ENCODE measurements at regions not wholly inside any gene's neighbourhood (a gene's known extent, or its start where the extent isn't known, plus 50 kb on each side); places are given as distances from the start of the nearest gene placed in this dataset.

- DNase-seq = no peak
- H3K9me3 Mint-ChIP-seq = peaks cover 4% of the 10 kb centered on the region
- H3K27me3 Mint-ChIP-seq (ENCODE audit: low read depth) = no peaks in the 10 kb centered on the region
- H3K36me3 Mint-ChIP-seq (ENCODE audit: low read depth) = no peaks in the 10 kb centered on the region
- CTCF ChIA-PET = no interaction called here
- H3K27ac Mint-ChIP-seq = no peak overlapping the region
- no peaks in the 10 kb centered on the region for H3K4me1 Mint-ChIP-seq (ENCODE audit: low read depth)
- intact Hi-C loops (cut with micrococcal nuclease) = no loop called here
- H3K4me3 Mint-ChIP-seq = no peak overlapping the region
These were observed 702.7 kb downstream of the EPHA7 start for GRCh38 chr6:92716638-92717037.

- no peak for DNase-seq
- intact Hi-C loops (cut with micrococcal nuclease) = no loop called here
- CTCF ChIA-PET = no interaction called here
- Mint-ChIP-seq H3K9me3 (peaks cover 4% of the 10 kb centered on the region), H3K4me3 (no peak overlapping the region), H3K36me3 (ENCODE audit: low read depth) (no peaks in the 10 kb centered on the region), H3K4me1 (ENCODE audit: low read depth) (no peaks in the 10 kb centered on the region), H3K27me3 (ENCODE audit: low read depth) (no peaks in the 10 kb centered on the region), H3K27ac (no peak overlapping the region)
These were observed 703.4 kb downstream of the EPHA7 start for GRCh38 chr6:92715991-92716390.

DNA sequence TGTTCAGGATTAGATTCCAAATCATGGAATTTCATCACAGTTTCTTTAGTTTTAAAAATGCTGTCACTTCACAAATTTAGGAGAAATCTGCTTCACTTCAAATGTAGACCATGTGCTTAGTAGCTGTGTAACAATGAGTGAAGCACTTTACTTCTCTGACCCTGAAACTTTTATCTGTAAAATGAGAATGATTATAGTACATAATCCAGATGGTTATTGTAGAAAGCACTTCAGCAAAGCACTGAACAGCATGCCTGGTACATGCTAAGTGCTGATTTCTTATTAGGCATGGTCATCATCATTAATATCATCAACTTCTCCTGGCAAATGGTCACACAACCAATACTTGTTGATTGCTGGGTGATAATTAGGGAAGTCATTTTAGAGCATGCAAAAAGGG lies 705.0 kb downstream of the EPHA7 start:
- H3K36me3 Mint-ChIP-seq (ENCODE audit: low read depth) = no peaks in the 10 kb centered on the region
- no peaks in the 10 kb centered on the region for H3K27me3 Mint-ChIP-seq (ENCODE audit: low read depth)
- no peaks in the 10 kb centered on the region for H3K4me1 Mint-ChIP-seq (ENCODE audit: low read depth)
- intact Hi-C loops (cut with micrococcal nuclease) = no loop called here
- no peak for DNase-seq
- H3K27ac Mint-ChIP-seq = no peak overlapping the region
- H3K9me3 Mint-ChIP-seq = no peaks in the 10 kb centered on the region
- no peak overlapping the region for H3K4me3 Mint-ChIP-seq
- CTCF ChIA-PET = no interaction called here

DNA sequence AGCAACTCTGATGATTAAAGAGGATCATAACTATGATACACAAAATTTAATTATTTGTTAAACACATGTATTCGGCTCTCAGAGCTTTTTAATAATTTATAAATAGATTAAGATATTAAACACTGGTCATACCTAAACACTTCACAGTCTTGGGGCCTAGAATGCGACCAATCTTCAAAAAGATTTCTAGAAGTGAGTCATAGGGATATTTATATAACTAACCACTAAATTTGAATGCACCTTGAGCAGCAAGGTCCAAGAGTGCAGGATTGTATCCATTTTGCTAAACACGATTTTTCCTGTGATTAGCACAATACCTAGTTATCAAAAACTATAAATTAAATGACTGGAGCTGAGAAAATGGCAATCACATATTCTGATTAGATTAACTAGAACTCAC lies 709.3 kb downstream of the EPHA7 start:
- no peaks in the 10 kb centered on the region for H3K36me3 Mint-ChIP-seq (ENCODE audit: low read depth)
- DNase-seq = no peak
- no peaks in the 10 kb centered on the region for H3K4me1 Mint-ChIP-seq (ENCODE audit: low read depth)
- no peaks in the 10 kb centered on the region for H3K27me3 Mint-ChIP-seq (ENCODE audit: low read depth)
- no peak overlapping the region for H3K27ac Mint-ChIP-seq
- CTCF ChIA-PET = no interaction called here
- no peak overlapping the region for H3K4me3 Mint-ChIP-seq
- intact Hi-C loops (cut with micrococcal nuclease) = no loop called here
- peaks cover 2% of the 10 kb centered on the region for H3K9me3 Mint-ChIP-seq

- DNase-seq = no peak
- H3K27me3 Mint-ChIP-seq (ENCODE audit: low read depth) = no peaks in the 10 kb centered on the region
- no peak overlapping the region for H3K4me3 Mint-ChIP-seq
- H3K9me3 Mint-ChIP-seq = peaks cover 2% of the 10 kb centered on the region
- H3K36me3 Mint-ChIP-seq (ENCODE audit: low read depth) = no peaks in the 10 kb centered on the region
- CTCF ChIA-PET = no interaction called here
- H3K4me1 Mint-ChIP-seq (ENCODE audit: low read depth) = no peaks in the 10 kb centered on the region
- no peak overlapping the region for H3K27ac Mint-ChIP-seq
- intact Hi-C loops (cut with micrococcal nuclease) = no loop called here
These were observed 710.4 kb downstream of the EPHA7 start for GRCh38 chr6:92708945-92709344.

GRCh38 chr6:92708270-92708669 lies 711.1 kb downstream of the EPHA7 start:
- Mint-ChIP-seq H3K4me3 (no peak overlapping the region), H3K9me3 (peaks cover 2% of the 10 kb centered on the region), H3K27ac (no peak overlapping the region), H3K4me1 (ENCODE audit: low read depth) (no peaks in the 10 kb centered on the region), H3K27me3 (ENCODE audit: low read depth) (no peaks in the 10 kb centered on the region), H3K36me3 (ENCODE audit: low read depth) (no peaks in the 10 kb centered on the region)
- DNase-seq = no peak
- CTCF ChIA-PET = no interaction called here
- intact Hi-C loops (cut with micrococcal nuclease) = no loop called here

DNA sequence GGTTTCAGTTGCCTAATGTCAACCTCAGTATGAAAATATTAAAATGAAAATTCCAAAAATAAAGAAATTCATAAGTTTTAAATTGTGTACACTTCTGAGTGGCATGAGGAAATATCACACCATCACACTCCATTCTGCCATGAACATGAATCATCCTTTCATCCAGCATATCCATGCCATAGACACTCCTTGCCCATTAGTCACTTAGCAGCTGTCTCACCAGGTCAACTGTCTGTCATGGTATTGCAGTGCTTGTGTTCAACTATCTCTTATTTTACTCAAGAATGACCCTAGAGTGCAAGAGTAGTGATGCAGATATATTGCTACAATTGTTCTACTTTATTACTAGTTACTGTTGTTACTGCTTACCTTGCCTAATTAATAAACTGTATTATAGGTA lies 712.4 kb downstream of the EPHA7 start:
- CTCF ChIA-PET = no interaction called here
- H3K36me3 Mint-ChIP-seq (ENCODE audit: low read depth) = no peaks in the 10 kb centered on the region
- H3K27ac Mint-ChIP-seq = no peak overlapping the region
- peaks cover 2% of the 10 kb centered on the region for H3K9me3 Mint-ChIP-seq
- no peak for DNase-seq
- H3K27me3 Mint-ChIP-seq (ENCODE audit: low read depth) = no peaks in the 10 kb centered on the region
- H3K4me3 Mint-ChIP-seq = no peak overlapping the region
- intact Hi-C loops (cut with micrococcal nuclease) = no loop called here
- no peaks in the 10 kb centered on the region for H3K4me1 Mint-ChIP-seq (ENCODE audit: low read depth)

GRCh38 chr6:92701425-92702096 lies 717.8 kb downstream of the EPHA7 start:
- Mint-ChIP-seq H3K4me1 (ENCODE audit: low read depth) (no peaks in the 10 kb centered on the region), H3K27me3 (ENCODE audit: low read depth) (no peaks in the 10 kb centered on the region), H3K36me3 (ENCODE audit: low read depth) (no peaks in the 10 kb centered on the region), H3K4me3 (no peak overlapping the region), H3K9me3 (no peaks in the 10 kb centered on the region), H3K27ac (no peak overlapping the region)
- no peak for DNase-seq
- CTCF ChIA-PET = no interaction called here
- intact Hi-C loops (cut with micrococcal nuclease) = no loop called here

GRCh38 chr6:92700411-92700810 lies 718.9 kb downstream of the EPHA7 start:
- no peak for DNase-seq

DNA sequence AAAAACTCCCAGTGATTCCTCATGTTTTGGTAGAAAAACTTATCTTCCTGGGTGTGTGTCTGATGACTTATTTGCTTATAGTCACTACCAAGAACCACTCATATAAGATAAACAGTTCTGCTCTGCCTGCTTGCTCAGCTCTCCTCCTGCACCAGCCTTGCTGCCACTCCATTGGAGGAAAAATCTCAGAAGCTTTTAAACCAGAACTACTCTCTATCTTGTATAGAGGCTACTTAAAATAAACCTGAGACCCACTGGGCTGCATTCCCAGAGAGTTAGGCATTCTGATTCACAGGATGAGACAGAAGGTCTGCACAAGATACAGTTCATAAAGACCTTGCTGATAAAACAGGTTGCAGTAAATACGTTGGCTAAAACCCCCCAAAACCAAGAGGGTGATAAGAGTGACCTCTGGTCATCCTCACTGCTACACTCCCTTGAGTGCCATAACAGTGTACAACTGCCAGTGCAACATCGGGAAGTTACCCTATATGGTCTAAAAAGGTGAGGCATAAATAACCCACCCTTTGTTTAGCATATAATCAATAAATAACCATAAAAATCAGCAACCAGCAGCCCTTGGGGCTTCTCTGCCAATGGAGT lies 728.3 kb downstream of the EPHA7 start:
- Mint-ChIP-seq H3K4me1 (ENCODE audit: low read depth) (no peaks in the 10 kb centered on the region), H3K4me3 (no peak overlapping the region), H3K9me3 (no peaks in the 10 kb centered on the region), H3K27ac (no peak overlapping the region), H3K27me3 (ENCODE audit: low read depth) (no peaks in the 10 kb centered on the region), H3K36me3 (ENCODE audit: low read depth) (no peaks in the 10 kb centered on the region)
- intact Hi-C loops (cut with micrococcal nuclease) = no loop called here
- CTCF ChIA-PET = no interaction called here
- no peak for DNase-seq

More at GRCh38 chr6:92700411-92700810, 718.9 kb downstream of the EPHA7 start:
- Mint-ChIP-seq H3K9me3 (no peaks in the 10 kb centered on the region), H3K36me3 (ENCODE audit: low read depth) (no peaks in the 10 kb centered on the region), H3K27ac (no peak overlapping the region), H3K4me1 (ENCODE audit: low read depth) (no peaks in the 10 kb centered on the region), H3K27me3 (ENCODE audit: low read depth) (no peaks in the 10 kb centered on the region), H3K4me3 (no peak overlapping the region)
- CTCF ChIA-PET = no interaction called here
- intact Hi-C loops (cut with micrococcal nuclease) = no loop called here

GRCh38 chr6:92688342-92688741 lies 731.0 kb downstream of the EPHA7 start:
- no peak overlapping the region for H3K27ac Mint-ChIP-seq
- H3K27me3 Mint-ChIP-seq (ENCODE audit: low read depth) = no peaks in the 10 kb centered on the region
- DNase-seq = no peak
- CTCF ChIA-PET = no interaction called here
- H3K9me3 Mint-ChIP-seq = peaks cover 1% of the 10 kb centered on the region
- H3K4me3 Mint-ChIP-seq = no peak overlapping the region
- H3K4me1 Mint-ChIP-seq (ENCODE audit: low read depth) = no peaks in the 10 kb centered on the region
- intact Hi-C loops (cut with micrococcal nuclease) = no loop called here
- H3K36me3 Mint-ChIP-seq (ENCODE audit: low read depth) = no peaks in the 10 kb centered on the region

DNA sequence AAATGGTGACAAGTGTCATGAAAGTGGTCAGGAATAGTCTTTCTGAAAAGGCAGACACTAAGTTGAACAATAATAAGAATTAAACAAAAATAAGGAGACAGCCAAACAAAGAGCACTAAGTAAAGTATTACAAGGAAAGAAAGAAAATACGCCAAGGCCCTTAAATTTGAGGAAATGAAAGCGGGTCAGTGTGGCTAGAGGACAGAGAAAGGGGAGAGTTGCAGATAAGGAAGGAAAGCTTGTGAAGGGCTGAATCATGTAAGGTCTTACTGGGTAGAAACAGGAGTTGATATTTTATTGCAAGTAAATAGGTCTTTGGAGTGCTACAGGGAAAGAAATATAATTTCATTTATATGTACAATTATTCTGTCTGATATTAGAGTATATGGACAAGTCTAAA lies 732.1 kb downstream of the EPHA7 start:
- no peak overlapping the region for H3K4me3 Mint-ChIP-seq
- intact Hi-C loops (cut with micrococcal nuclease) = no loop called here
- DNase-seq = no peak
- peaks cover 1% of the 10 kb centered on the region for H3K9me3 Mint-ChIP-seq
- H3K36me3 Mint-ChIP-seq (ENCODE audit: low read depth) = no peaks in the 10 kb centered on the region
- no peaks in the 10 kb centered on the region for H3K27me3 Mint-ChIP-seq (ENCODE audit: low read depth)
- CTCF ChIA-PET = no interaction called here
- no peaks in the 10 kb centered on the region for H3K4me1 Mint-ChIP-seq (ENCODE audit: low read depth)
- no peak overlapping the region for H3K27ac Mint-ChIP-seq

- Mint-ChIP-seq H3K27ac (no peak overlapping the region), H3K4me1 (ENCODE audit: low read depth) (no peaks in the 10 kb centered on the region), H3K27me3 (ENCODE audit: low read depth) (no peaks in the 10 kb centered on the region), H3K36me3 (ENCODE audit: low read depth) (no peaks in the 10 kb centered on the region), H3K9me3 (peaks cover 1% of the 10 kb centered on the region), H3K4me3 (no peak overlapping the region)
- CTCF ChIA-PET = no interaction called here
- intact Hi-C loops (cut with micrococcal nuclease) = no loop called here
- no peak for DNase-seq
These were observed 735.0 kb downstream of the EPHA7 start for GRCh38 chr6:92684386-92684785.
